Karpas-422 (cell line): ENCODE measurements at regions not wholly inside any gene's neighbourhood (a gene's known extent, or its start where the extent isn't known, plus 50 kb on each side); places are given as distances from the start of the nearest gene placed in this dataset.

Experiments used
- DNase-seq: peaks from one replicate; pipeline ENCODE4 v3.0.0-alpha.2; 2015
- H2AFZ ChIP-seq: fragments of 200-600 bp; sonication (generic); 2 replicates; pipeline ENCODE4 v1.6.1; 2014; ENCODE audit warnings: antibody characterized with exemption, low read length, mixed read lengths
- H3K27ac ChIP-seq: fragments of 200-600 bp; sonication (generic); 2 replicates; pipeline ENCODE4 v1.5.1; 2014; ENCODE audit warnings: mild to moderate bottlenecking, low read length, moderate library complexity
- H3K27me3 ChIP-seq: fragments of 200-600 bp; sonication (generic); 2 replicates; pipeline ENCODE4 v1.6.1; 2014; ENCODE audit warnings: low read length, mixed read lengths
- H3K36me3 ChIP-seq: fragments of 200-600 bp; sonication (generic); 2 replicates; pipeline ENCODE4 v1.6.1; 2014; ENCODE audit warnings: low read length, mixed read lengths; ENCODE audit not compliant: insufficient read depth
- H3K4me1 ChIP-seq: fragments of 200-600 bp; sonication (generic); 2 replicates; pipeline ENCODE4 v1.6.1; 2014; ENCODE audit warnings: mild to moderate bottlenecking, low read length, mixed read lengths
- H3K4me2 ChIP-seq: fragments of 200-600 bp; sonication (generic); 2 replicates; pipeline ENCODE4 v1.6.1; 2014; ENCODE audit warnings: low read length, low read depth, mild to moderate bottlenecking; ENCODE audit not compliant: poor library complexity, severe bottlenecking
- H3K4me3 ChIP-seq: fragments of 200-600 bp; sonication (generic); 2 replicates; pipeline ENCODE4 v1.5.1; 2014; ENCODE audit warnings: mild to moderate bottlenecking, antibody characterized with exemption, low read length, mixed read lengths
- H3K79me2 ChIP-seq: fragments of 200-600 bp; sonication (generic); 2 replicates; pipeline ENCODE4 v1.6.1; 2014; ENCODE audit warnings: mild to moderate bottlenecking, low read length, mixed read lengths
- H3K9ac ChIP-seq: fragments of 200-600 bp; sonication (generic); 2 replicates; pipeline ENCODE4 v1.6.0; 2014; ENCODE audit warnings: low read length
- H3K9me2 ChIP-seq: fragments of 200-600 bp; sonication (generic), shearing (Covaris generic); replicated peaks from 2 replicates; pipeline ENCODE4 v1.6.0; 2014; ENCODE audit warnings: mild to moderate bottlenecking, low read length, moderate library complexity; ENCODE audit not compliant: insufficient read depth
- H3K9me3 ChIP-seq: fragments of 300-700, 200-600 bp; sonication (generic); 2 replicates; pipeline ENCODE4 v1.6.1; 2014; ENCODE audit warnings: low read length, mixed read lengths
- H4K20me1 ChIP-seq: fragments of 200-600 bp; sonication (generic); 2 replicates; pipeline ENCODE4 v1.6.1; 2014; ENCODE audit warnings: mild to moderate bottlenecking, antibody characterized with exemption, low read length, low read depth; ENCODE audit not compliant: insufficient read depth

DNA sequence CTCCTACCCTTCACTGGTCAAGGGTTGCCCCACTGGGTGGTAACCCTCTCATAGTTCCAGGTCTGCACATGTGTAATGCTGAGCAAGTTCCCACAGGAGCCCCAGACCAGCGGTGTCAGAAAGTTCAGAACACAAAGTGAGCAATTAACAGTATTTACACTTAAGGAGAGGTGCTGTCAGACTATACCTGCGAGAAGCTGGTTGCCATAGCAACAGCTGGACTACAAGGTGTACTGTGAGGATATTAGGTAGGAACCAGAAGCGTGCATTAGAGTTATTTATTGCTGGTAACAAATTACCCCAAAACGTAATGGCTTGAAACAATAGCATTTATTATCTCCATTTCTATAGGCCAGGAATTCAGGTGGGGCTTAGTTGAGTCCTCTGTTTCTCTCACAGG, 317.0 kb upstream of the RPS23 start:
- Histone ChIP-seq H4K20me1 (no peaks in the 10 kb centered on the region), H3K9ac (no peak overlapping the region), H3K36me3 (no peaks in the 10 kb centered on the region), H3K27ac (no peak overlapping the region), H2AFZ (no peak overlapping the region), H3K9me3 (no peaks in the 10 kb centered on the region), H3K27me3 (no peaks in the 10 kb centered on the region), H3K4me1 (no peaks in the 10 kb centered on the region), H3K4me3 (no peak overlapping the region), H3K4me2 (no peak overlapping the region), H3K79me2 (no peaks in the 10 kb centered on the region), H3K9me2 (no peaks in the 10 kb centered on the region)
- DNase-seq, result no peak

DNA sequence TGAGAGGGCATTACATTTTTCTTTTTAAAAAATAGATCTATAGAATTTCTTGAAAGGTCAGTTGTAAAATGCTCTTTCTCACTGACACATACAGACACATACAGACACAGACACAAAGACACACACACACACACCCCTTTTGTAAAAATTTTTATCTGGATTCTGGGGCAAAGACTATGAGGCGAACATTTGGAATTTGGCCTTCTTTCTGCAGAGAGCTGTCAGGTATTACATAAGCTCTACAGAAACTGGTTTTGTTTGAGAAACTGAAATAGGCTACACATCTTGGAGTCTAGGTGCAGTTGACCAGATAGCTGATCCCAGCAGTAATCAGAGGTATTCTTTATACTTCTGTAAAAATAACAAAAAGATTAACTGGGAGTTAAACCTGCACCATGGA, 315.9 kb upstream of the RPS23 start:
- H3K4me3 ChIP-seq, result no peak overlapping the region
- no peak overlapping the region for H3K4me2 ChIP-seq
- H3K79me2 ChIP-seq, result no peaks in the 10 kb centered on the region
- no peaks in the 10 kb centered on the region for H3K36me3 ChIP-seq
- H3K9me3 ChIP-seq, result no peaks in the 10 kb centered on the region
- H3K27me3 ChIP-seq, result no peaks in the 10 kb centered on the region
- no peak overlapping the region for H3K9ac ChIP-seq
- no peaks in the 10 kb centered on the region for H3K9me2 ChIP-seq
- H2AFZ ChIP-seq, result no peak overlapping the region
- H3K4me1 ChIP-seq, result no peaks in the 10 kb centered on the region
- DNase-seq, result no peak
- no peak overlapping the region for H3K27ac ChIP-seq
- H4K20me1 ChIP-seq, result no peaks in the 10 kb centered on the region

GRCh38 chr5:82593481-82593880, 315.3 kb upstream of the RPS23 start:
- Histone ChIP-seq H3K4me3 (no peak overlapping the region), H4K20me1 (no peaks in the 10 kb centered on the region), H3K9me3 (no peaks in the 10 kb centered on the region), H3K36me3 (no peaks in the 10 kb centered on the region), H3K27ac (no peak overlapping the region), H3K4me2 (no peak overlapping the region), H3K4me1 (no peaks in the 10 kb centered on the region), H3K9me2 (no peaks in the 10 kb centered on the region), H3K9ac (no peak overlapping the region), H2AFZ (no peak overlapping the region), H3K79me2 (no peaks in the 10 kb centered on the region), H3K27me3 (no peaks in the 10 kb centered on the region)
- no peak for DNase-seq

DNA sequence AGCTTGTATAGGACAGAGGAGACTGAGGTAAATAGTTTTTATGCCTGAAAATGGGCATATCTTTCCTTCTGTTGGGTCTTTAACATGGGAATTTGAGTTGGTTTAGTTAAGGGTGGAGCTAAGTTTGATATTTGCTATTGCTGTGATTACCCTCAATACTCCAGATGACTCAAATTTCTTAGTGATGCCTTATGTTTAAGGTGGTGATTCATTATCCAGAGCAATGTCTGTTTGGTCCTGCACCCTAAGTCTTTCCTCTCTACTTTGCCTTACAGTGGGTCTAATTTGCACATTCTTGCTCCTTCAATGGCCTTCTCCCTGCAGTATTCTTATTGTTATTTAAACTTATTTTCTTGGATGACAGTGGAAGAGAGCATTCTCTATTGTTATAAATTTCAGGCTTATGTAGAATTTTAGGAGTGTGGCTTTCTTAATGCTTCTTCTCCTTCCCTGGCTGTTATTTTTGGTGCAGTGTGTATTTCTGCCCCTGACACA, 312.9 kb upstream of the RPS23 start:
- H3K9me2 ChIP-seq, result no peaks in the 10 kb centered on the region
- no peak for DNase-seq
- no peaks in the 10 kb centered on the region for H3K36me3 ChIP-seq
- no peak overlapping the region for H3K4me2 ChIP-seq
- no peak overlapping the region for H3K4me3 ChIP-seq
- no peak overlapping the region for H3K9ac ChIP-seq
- H2AFZ ChIP-seq, result no peak overlapping the region
- H3K9me3 ChIP-seq, result no peaks in the 10 kb centered on the region
- no peaks in the 10 kb centered on the region for H3K4me1 ChIP-seq
- H4K20me1 ChIP-seq, result no peaks in the 10 kb centered on the region
- H3K27ac ChIP-seq, result no peak overlapping the region
- H3K79me2 ChIP-seq, result no peaks in the 10 kb centered on the region
- no peaks in the 10 kb centered on the region for H3K27me3 ChIP-seq

GRCh38 chr5:82590112-82590511, 312.0 kb upstream of the RPS23 start:
- no peak overlapping the region for H3K4me2 ChIP-seq
- no peaks in the 10 kb centered on the region for H3K9me3 ChIP-seq
- H3K79me2 ChIP-seq, result no peaks in the 10 kb centered on the region
- no peaks in the 10 kb centered on the region for H3K27me3 ChIP-seq
- no peaks in the 10 kb centered on the region for H3K9me2 ChIP-seq
- no peaks in the 10 kb centered on the region for H3K36me3 ChIP-seq
- no peak overlapping the region for H3K4me3 ChIP-seq
- no peaks in the 10 kb centered on the region for H4K20me1 ChIP-seq
- H3K27ac ChIP-seq, result no peak overlapping the region
- no peaks in the 10 kb centered on the region for H3K4me1 ChIP-seq
- H3K9ac ChIP-seq, result no peak overlapping the region
- no peak for DNase-seq
- no peak overlapping the region for H2AFZ ChIP-seq

GRCh38 chr5:82586661-82587310, 308.6 kb upstream of the RPS23 start:
- H3K36me3 ChIP-seq, result no peaks in the 10 kb centered on the region
- no peaks in the 10 kb centered on the region for H3K27me3 ChIP-seq
- H3K79me2 ChIP-seq, result no peaks in the 10 kb centered on the region

DNA sequence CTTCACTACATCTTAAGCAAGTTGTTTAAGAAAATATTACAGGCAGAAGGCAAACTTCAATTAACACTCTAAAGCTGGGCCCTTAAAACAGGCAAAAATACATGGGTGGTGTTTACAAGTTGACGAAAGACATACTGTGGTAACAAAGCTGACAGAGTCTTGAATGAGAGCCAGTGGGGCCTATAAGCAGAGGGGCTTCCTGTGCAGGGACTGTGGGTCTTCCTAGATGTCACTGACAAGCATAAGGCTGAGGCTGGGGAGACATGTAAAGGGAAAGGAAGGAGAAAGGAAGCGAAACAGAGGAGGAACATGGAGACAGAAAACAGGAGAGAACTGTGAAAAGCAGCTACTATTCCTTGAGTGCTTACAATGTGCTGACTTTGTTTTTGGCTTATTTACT, 308.0 kb upstream of the RPS23 start:
- no peaks in the 10 kb centered on the region for H3K27me3 ChIP-seq
- H3K36me3 ChIP-seq, result no peaks in the 10 kb centered on the region
- no peak overlapping the region for H3K9ac ChIP-seq
- H3K79me2 ChIP-seq, result no peaks in the 10 kb centered on the region
- no peak for DNase-seq
- H2AFZ ChIP-seq, result no peak overlapping the region
- no peak overlapping the region for H3K4me2 ChIP-seq
- no peaks in the 10 kb centered on the region for H4K20me1 ChIP-seq
- H3K9me3 ChIP-seq, result no peaks in the 10 kb centered on the region
- no peaks in the 10 kb centered on the region for H3K9me2 ChIP-seq
- H3K27ac ChIP-seq, result no peak overlapping the region
- H3K4me3 ChIP-seq, result no peak overlapping the region
- H3K4me1 ChIP-seq, result no peaks in the 10 kb centered on the region

More at GRCh38 chr5:82586661-82587310, 308.6 kb upstream of the RPS23 start:
- no peak for DNase-seq
- no peaks in the 10 kb centered on the region for H4K20me1 ChIP-seq
- H3K4me1 ChIP-seq, result no peaks in the 10 kb centered on the region
- H3K4me2 ChIP-seq, result no peak overlapping the region
- H3K27ac ChIP-seq, result no peak overlapping the region
- no peaks in the 10 kb centered on the region for H3K9me3 ChIP-seq
- no peak overlapping the region for H3K9ac ChIP-seq
- H3K9me2 ChIP-seq, result no peaks in the 10 kb centered on the region
- H3K4me3 ChIP-seq, result no peak overlapping the region
- no peak overlapping the region for H2AFZ ChIP-seq

DNA sequence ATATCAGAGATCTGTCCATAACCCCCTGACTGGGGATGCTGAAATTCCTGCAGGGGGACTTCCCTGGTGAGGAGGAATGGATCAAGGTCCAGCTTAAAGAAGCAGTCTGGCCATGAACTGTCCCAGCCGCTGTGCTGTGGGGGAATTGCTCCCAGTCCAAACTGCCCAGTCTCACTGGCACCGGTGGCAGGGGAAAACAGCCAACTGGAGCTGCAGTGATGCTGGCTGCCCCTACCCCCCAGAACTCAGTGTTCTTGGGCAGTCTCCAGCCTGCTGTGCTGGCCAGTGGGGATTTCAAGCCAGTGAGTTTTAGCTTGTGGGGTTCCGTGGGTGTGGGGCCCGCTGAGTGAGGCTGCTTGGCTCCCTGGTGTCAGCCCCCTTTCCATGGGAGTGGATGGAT, 306.5 kb upstream of the RPS23 start:
- H3K79me2 ChIP-seq, result no peaks in the 10 kb centered on the region
- DNase-seq, result no peak
- H3K4me2 ChIP-seq, result no peak overlapping the region
- no peak overlapping the region for H3K9ac ChIP-seq
- no peaks in the 10 kb centered on the region for H3K9me3 ChIP-seq
- no peaks in the 10 kb centered on the region for H3K9me2 ChIP-seq
- H3K4me1 ChIP-seq, result no peaks in the 10 kb centered on the region
- H3K4me3 ChIP-seq, result no peak overlapping the region
- H3K27ac ChIP-seq, result no peak overlapping the region
- H3K27me3 ChIP-seq, result no peaks in the 10 kb centered on the region
- no peaks in the 10 kb centered on the region for H3K36me3 ChIP-seq
- no peak overlapping the region for H2AFZ ChIP-seq
- H4K20me1 ChIP-seq, result no peaks in the 10 kb centered on the region
